ENCODE measurements at regions not wholly inside any gene's neighbourhood (a gene's known extent, or its start where the extent isn't known, plus 50 kb on each side); places are given as distances from the start of the nearest gene placed in this dataset.

- no peak overlapping the region for H3K4me3 ChIP-seq
- DNase-seq (ENCODE audit: low read depth, low spot score): no peak
These were observed 140.8 kb downstream of the MRPL39 start for GRCh38 chr21:25466470-25466869.

GRCh38 chr21:25465263-25465662 is 142.0 kb downstream of the MRPL39 start:
- no peak for DNase-seq (ENCODE audit: low read depth, low spot score)
- TF ChIP-seq POLR2AphosphoS5 (IDR thresholded peaks at IDR 0.05; ENCODE audit: borderline replicate concordance, low read depth, low read length): no peak
- TF ChIP-seq EZH2 (IDR thresholded peaks at IDR 0.05): no peak
- TF ChIP-seq FOXP2 (optimal IDR thresholded peaks at IDR 0.05; ENCODE audit: control extremely low read depth, extremely low read length, insufficient read depth): no peak
- Histone ChIP-seq H3K9me3 (ENCODE audit: low read depth, low read length) (no peaks in the 10 kb centered on the region), H3K4me3 (no peak overlapping the region), H3K36me3 (ENCODE audit: insufficient read depth, low read length) (no peaks in the 10 kb centered on the region), H3K9ac (ENCODE audit: insufficient read length) (no peak overlapping the region), H3K27ac (no peak overlapping the region)

More at GRCh38 chr21:25466470-25466869, 140.8 kb downstream of the MRPL39 start:
- Histone ChIP-seq H3K27ac (no peak overlapping the region), H3K9ac (ENCODE audit: insufficient read length) (no peak overlapping the region), H3K36me3 (ENCODE audit: insufficient read depth, low read length) (no peaks in the 10 kb centered on the region), H3K9me3 (ENCODE audit: low read depth, low read length) (no peaks in the 10 kb centered on the region)
- no peak for TF ChIP-seq EZH2 (IDR thresholded peaks at IDR 0.05)
- TF ChIP-seq FOXP2 (optimal IDR thresholded peaks at IDR 0.05; ENCODE audit: control extremely low read depth, extremely low read length, insufficient read depth): no peak
- no peak for TF ChIP-seq POLR2AphosphoS5 (IDR thresholded peaks at IDR 0.05; ENCODE audit: borderline replicate concordance, low read depth, low read length)

GRCh38 chr21:25464275-25464674 is 143.0 kb downstream of the MRPL39 start:
- H3K9me3 ChIP-seq (ENCODE audit: low read depth, low read length): no peaks in the 10 kb centered on the region
- TF ChIP-seq FOXP2 (optimal IDR thresholded peaks at IDR 0.05; ENCODE audit: control extremely low read depth, extremely low read length, insufficient read depth) (no peak), EZH2 (IDR thresholded peaks at IDR 0.05) (no peak), POLR2AphosphoS5 (IDR thresholded peaks at IDR 0.05; ENCODE audit: borderline replicate concordance, low read depth, low read length) (no peak)
- H3K36me3 ChIP-seq (ENCODE audit: insufficient read depth, low read length): no peaks in the 10 kb centered on the region
- H3K9ac ChIP-seq (ENCODE audit: insufficient read length): no peak overlapping the region
- H3K4me3 ChIP-seq: no peak overlapping the region
- H3K27ac ChIP-seq: no peak overlapping the region
- DNase-seq (ENCODE audit: low read depth, low spot score): no peak

- TF ChIP-seq POLR2AphosphoS5 (IDR thresholded peaks at IDR 0.05; ENCODE audit: borderline replicate concordance, low read depth, low read length): no peak
- no peak for TF ChIP-seq FOXP2 (optimal IDR thresholded peaks at IDR 0.05; ENCODE audit: control extremely low read depth, extremely low read length, insufficient read depth)
- TF ChIP-seq EZH2 (IDR thresholded peaks at IDR 0.05): no peak
- Histone ChIP-seq H3K36me3 (ENCODE audit: insufficient read depth, low read length) (no peaks in the 10 kb centered on the region), H3K9me3 (ENCODE audit: low read depth, low read length) (no peaks in the 10 kb centered on the region), H3K9ac (ENCODE audit: insufficient read length) (no peak overlapping the region), H3K4me3 (no peak overlapping the region), H3K27ac (no peak overlapping the region)
- no peak for DNase-seq (ENCODE audit: low read depth, low spot score)
These were observed 144.7 kb downstream of the MRPL39 start for GRCh38 chr21:25462517-25462971.

- no peaks in the 10 kb centered on the region for H3K36me3 ChIP-seq (ENCODE audit: insufficient read depth, low read length)
- no peak for DNase-seq (ENCODE audit: low read depth, low spot score)
- H3K4me3 ChIP-seq: no peak overlapping the region
- TF ChIP-seq POLR2AphosphoS5 (IDR thresholded peaks at IDR 0.05; ENCODE audit: borderline replicate concordance, low read depth, low read length) (no peak), EZH2 (IDR thresholded peaks at IDR 0.05) (no peak), FOXP2 (optimal IDR thresholded peaks at IDR 0.05; ENCODE audit: control extremely low read depth, extremely low read length, insufficient read depth) (no peak)
- no peak overlapping the region for H3K9ac ChIP-seq (ENCODE audit: insufficient read length)
- no peak overlapping the region for H3K27ac ChIP-seq
- no peaks in the 10 kb centered on the region for H3K9me3 ChIP-seq (ENCODE audit: low read depth, low read length)
These were observed 145.6 kb downstream of the MRPL39 start for GRCh38 chr21:25461725-25462124.

DNA sequence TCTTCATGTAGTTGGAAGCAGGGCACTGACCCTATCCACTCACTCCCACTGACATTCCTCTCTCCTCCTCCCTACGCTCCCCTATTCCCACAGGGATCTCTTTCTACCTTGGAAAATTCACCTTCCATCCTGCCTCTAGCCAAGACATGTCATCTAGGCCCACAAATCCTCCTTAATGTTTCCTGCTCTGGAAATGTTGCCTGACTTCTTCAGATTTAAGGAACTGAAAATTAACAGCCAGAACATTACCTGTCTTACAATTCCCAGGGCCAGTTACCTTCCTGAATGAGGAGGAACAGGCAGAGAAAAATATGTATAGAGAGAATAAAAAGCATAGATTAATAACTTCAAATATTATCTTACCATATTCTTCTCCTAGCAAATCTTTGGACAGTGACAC is 147.3 kb downstream of the MRPL39 start:
- DNase-seq (ENCODE audit: low read depth, low spot score): no peak
- Histone ChIP-seq H3K4me3 (no peak overlapping the region), H3K27ac (no peak overlapping the region), H3K9ac (ENCODE audit: insufficient read length) (no peak overlapping the region), H3K9me3 (ENCODE audit: low read depth, low read length) (no peaks in the 10 kb centered on the region), H3K36me3 (ENCODE audit: insufficient read depth, low read length) (no peaks in the 10 kb centered on the region)
- TF ChIP-seq FOXP2 (optimal IDR thresholded peaks at IDR 0.05; ENCODE audit: control extremely low read depth, extremely low read length, insufficient read depth): no peak
- no peak for TF ChIP-seq EZH2 (IDR thresholded peaks at IDR 0.05)
- TF ChIP-seq POLR2AphosphoS5 (IDR thresholded peaks at IDR 0.05; ENCODE audit: borderline replicate concordance, low read depth, low read length): no peak

- Histone ChIP-seq H3K36me3 (ENCODE audit: insufficient read depth, low read length) (no peaks in the 10 kb centered on the region), H3K9ac (ENCODE audit: insufficient read length) (no peak overlapping the region), H3K4me3 (no peak overlapping the region), H3K9me3 (ENCODE audit: low read depth, low read length) (no peaks in the 10 kb centered on the region), H3K27ac (no peak overlapping the region)
- TF ChIP-seq FOXP2 (optimal IDR thresholded peaks at IDR 0.05; ENCODE audit: control extremely low read depth, extremely low read length, insufficient read depth): no peak
- DNase-seq (ENCODE audit: low read depth, low spot score): no peak
These were observed 147.9 kb downstream of the MRPL39 start for GRCh38 chr21:25459365-25459764.

- TF ChIP-seq EZH2 (IDR thresholded peaks at IDR 0.05) (no peak), POLR2AphosphoS5 (IDR thresholded peaks at IDR 0.05; ENCODE audit: borderline replicate concordance, low read depth, low read length) (no peak), FOXP2 (optimal IDR thresholded peaks at IDR 0.05; ENCODE audit: control extremely low read depth, extremely low read length, insufficient read depth) (no peak)
- Histone ChIP-seq H3K9ac (ENCODE audit: insufficient read length) (no peak overlapping the region), H3K36me3 (ENCODE audit: insufficient read depth, low read length) (no peaks in the 10 kb centered on the region), H3K9me3 (ENCODE audit: low read depth, low read length) (no peaks in the 10 kb centered on the region), H3K4me3 (no peak overlapping the region), H3K27ac (no peak overlapping the region)
- DNase-seq (ENCODE audit: low read depth, low spot score): no peak
These were observed 148.8 kb downstream of the MRPL39 start for GRCh38 chr21:25458484-25458883.

DNA sequence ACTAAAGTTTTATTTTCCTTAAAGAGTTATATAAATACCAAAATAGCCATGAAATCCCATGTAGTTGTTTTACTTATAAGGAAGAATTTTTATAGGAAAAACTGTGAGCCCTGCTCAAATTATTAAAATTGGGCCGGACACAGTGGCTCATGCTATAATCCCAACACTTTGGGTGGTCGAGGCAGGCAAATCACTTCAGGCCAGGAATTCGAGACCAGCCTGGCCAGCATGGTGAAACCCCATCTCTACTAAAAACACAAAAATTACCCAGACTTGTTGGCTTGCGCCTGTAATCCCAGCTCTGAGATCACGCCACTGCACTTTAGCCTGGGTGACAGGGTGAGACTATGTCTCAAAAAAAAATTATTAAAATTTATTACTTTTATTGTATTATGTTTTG is 149.3 kb downstream of the MRPL39 start:
- Histone ChIP-seq H3K36me3 (ENCODE audit: insufficient read depth, low read length) (no peaks in the 10 kb centered on the region), H3K9ac (ENCODE audit: insufficient read length) (no peak overlapping the region), H3K9me3 (ENCODE audit: low read depth, low read length) (no peaks in the 10 kb centered on the region), H3K4me3 (no peak overlapping the region), H3K27ac (no peak overlapping the region)
- DNase-seq (ENCODE audit: low read depth, low spot score): no peak
- no peak for TF ChIP-seq FOXP2 (optimal IDR thresholded peaks at IDR 0.05; ENCODE audit: control extremely low read depth, extremely low read length, insufficient read depth)
- TF ChIP-seq POLR2AphosphoS5 (IDR thresholded peaks at IDR 0.05; ENCODE audit: borderline replicate concordance, low read depth, low read length): no peak

Measured in SK-N-MC (cell line).